Mesenchymal stem cell (in vitro differentiated cells and primary cell): ENCODE measurements at regions not wholly inside any gene's neighbourhood (a gene's known extent, or its start where the extent isn't known, plus 50 kb on each side); places are given as distances from the start of the nearest gene placed in this dataset.

Source experiments
- DNase-seq: peaks from one replicate; pipeline ENCODE4 v3.0.0-alpha.2; 2013
- H2AFZ ChIP-seq: one replicate; pipeline ENCODE4 v1.6.1; 2013; ENCODE audit warnings: low read depth, mild to moderate bottlenecking, control low read depth, inconsistent platforms, low read length, moderate library complexity
- H2AK5ac ChIP-seq: 2 replicates; pipeline ENCODE4 v1.6.1; 2013; ENCODE audit warnings: low read length, moderate library complexity, mild to moderate bottlenecking, inconsistent platforms; ENCODE audit not compliant: severe bottlenecking
- H2BK120ac ChIP-seq: one replicate; pipeline ENCODE4 v1.6.1; 2013; ENCODE audit warnings: low read depth, mild to moderate bottlenecking, inconsistent platforms, low read length, moderate library complexity
- H2BK12ac ChIP-seq, 2 experiments: one replicate each; pipeline ENCODE4 v1.6.1; 2013; ENCODE audit warnings: inconsistent platforms in 2 of 2, low read length in 2 of 2, mild to moderate bottlenecking in 2 of 2, moderate library complexity in 2 of 2, control low read depth in 1 of 2
- H2BK15ac ChIP-seq: one replicate; pipeline ENCODE4 v1.6.1; 2013; ENCODE audit warnings: mild to moderate bottlenecking, low read depth, inconsistent platforms; ENCODE audit not compliant: poor library complexity, severe bottlenecking
- H2BK5ac ChIP-seq: 2 replicates; pipeline ENCODE4 v1.6.1; 2013; ENCODE audit warnings: low read depth, mild to moderate bottlenecking, low read length, control low read depth, inconsistent platforms; ENCODE audit not compliant: poor library complexity, severe bottlenecking
- H3K14ac ChIP-seq, 2 experiments: one replicate each; pipeline ENCODE4 v1.6.1; 2013; ENCODE audit warnings: inconsistent platforms in 2 of 2, low read length in 2 of 2, control low read depth in 1 of 2, mild to moderate bottlenecking in 1 of 2, moderate library complexity in 1 of 2
- H3K18ac ChIP-seq, 2 experiments: one replicate each; pipeline ENCODE4 v1.6.1; 2013; ENCODE audit warnings: inconsistent platforms in 2 of 2, low read length in 2 of 2, control low read depth in 1 of 2, low read depth in 1 of 2, mild to moderate bottlenecking in 1 of 2
- H3K23ac ChIP-seq, 2 experiments: one replicate each; pipeline ENCODE4 v1.6.1; 2013; ENCODE audit warnings: inconsistent platforms in 2 of 2, low read length in 2 of 2, mild to moderate bottlenecking in 2 of 2, moderate library complexity in 2 of 2, control low read depth in 1 of 2
- H3K27ac ChIP-seq: 2 replicates; pipeline ENCODE4 v1.5.1; 2013; ENCODE audit warnings: mild to moderate bottlenecking, moderate library complexity, low read length, control low read depth, inconsistent platforms; ENCODE audit not compliant: poor library complexity, severe bottlenecking
- H3K27me3 ChIP-seq, 2 experiments: 2 replicates each; pipeline versions ENCODE4 v1.6.1 to v1.7.0; 2013; ENCODE audit warnings: low read length in 2 of 2, mild to moderate bottlenecking in 2 of 2, moderate library complexity in 2 of 2, control low read depth in 1 of 2, inconsistent platforms in 1 of 2; ENCODE audit not compliant: control insufficient read depth in 1 of 2, insufficient read depth in 1 of 2
- H3K36me3 ChIP-seq, 2 experiments: 2 replicates each; pipeline versions ENCODE4 v1.6.1 to v1.7.0; 2013; ENCODE audit warnings: low read length in 2 of 2, control low read depth in 1 of 2, inconsistent platforms in 1 of 2, low read depth in 1 of 2, mild to moderate bottlenecking in 1 of 2; ENCODE audit not compliant: insufficient read depth in 2 of 2, control insufficient read depth in 1 of 2
- H3K4ac ChIP-seq, 2 experiments: one replicate each; pipeline ENCODE4 v1.6.1; 2013; ENCODE audit warnings: inconsistent platforms in 2 of 2, low read length in 2 of 2, mild to moderate bottlenecking in 2 of 2, moderate library complexity in 2 of 2, control low read depth in 1 of 2, low read depth in 1 of 2
- H3K4me1 ChIP-seq: 2 replicates; pipeline ENCODE4 v1.6.1; 2013; ENCODE audit warnings: low read depth, low read length, control low read depth; ENCODE audit not compliant: control insufficient read depth, insufficient read depth
- H3K4me2 ChIP-seq: 2 replicates; pipeline ENCODE4 v1.6.1; 2013; ENCODE audit warnings: low read length, mild to moderate bottlenecking, inconsistent platforms; ENCODE audit not compliant: poor library complexity, severe bottlenecking
- H3K4me3 ChIP-seq, 2 experiments: 2 replicates each; pipeline versions ENCODE4 v1.5.1 to v1.7.0; 2013; ENCODE audit warnings: low read length in 2 of 2, mild to moderate bottlenecking in 2 of 2, control low read depth in 1 of 2, low read depth in 1 of 2; ENCODE audit not compliant: insufficient read depth in 1 of 2
- H3K79me1 ChIP-seq: replicated peaks from 2 replicates; pipeline ENCODE4 v1.6.1; 2013; ENCODE audit warnings: mild to moderate bottlenecking, control low read depth, low read length, inconsistent platforms; ENCODE audit not compliant: poor library complexity, severe bottlenecking
- H3K9ac ChIP-seq: 2 replicates; pipeline ENCODE4 v1.7.0; 2013; ENCODE audit warnings: mild to moderate bottlenecking, low read length, moderate library complexity
- H3K9me3 ChIP-seq: 2 replicates; pipeline ENCODE4 v1.7.0; 2013; ENCODE audit warnings: mild to moderate bottlenecking, low read length; ENCODE audit not compliant: control insufficient read depth
- H4K8ac ChIP-seq: one replicate; pipeline ENCODE4 v1.6.1; 2013; ENCODE audit warnings: inconsistent platforms, mild to moderate bottlenecking, low read length, moderate library complexity
- H4K91ac ChIP-seq: one replicate; pipeline ENCODE4 v1.6.1; 2013; ENCODE audit warnings: mild to moderate bottlenecking, low read length, inconsistent platforms
- WGBS: methylation state at CpG from one replicate; pipeline ENCODE4 v1.1.7; 2013; ENCODE audit warnings: mixed read lengths; 5-methylcytosine and 5-hydroxymethylcytosine counted together

- no peak overlapping the region for H3K4me2 ChIP-seq
- no peak overlapping the region for H2BK5ac ChIP-seq
- no peak overlapping the region for H3K18ac ChIP-seq
- no peak overlapping the region for H3K4me3 ChIP-seq
- no peaks in the 10 kb centered on the region for H3K9me3 ChIP-seq
- H3K36me3 ChIP-seq = no peaks in the 10 kb centered on the region
- 95% methylated on average over 4 of the region's 6 CpGs for whole genome bisulfite sequencing
- no peak overlapping the region for H3K4ac ChIP-seq
- no peak overlapping the region for H2AK5ac ChIP-seq
- no peaks in the 10 kb centered on the region for H3K4me1 ChIP-seq
- H2BK12ac ChIP-seq = no peak overlapping the region
- no peak overlapping the region for H3K14ac ChIP-seq
- no peak for DNase-seq
- H3K27ac ChIP-seq = no peak overlapping the region
- H3K27me3 ChIP-seq = no peaks in the 10 kb centered on the region
- H2BK120ac ChIP-seq = no peak overlapping the region
- no peak overlapping the region for H3K23ac ChIP-seq
- no peak overlapping the region for H4K8ac ChIP-seq
- H3K79me1 ChIP-seq = no peaks in the 10 kb centered on the region
- no peak overlapping the region for H2BK15ac ChIP-seq
- H3K9ac ChIP-seq = no peak overlapping the region
- no peak overlapping the region for H4K91ac ChIP-seq
- H2AFZ ChIP-seq = no peak overlapping the region
Observed at GRCh38 chr6:63410435-63411426, 90.9 kb upstream of the LGSN start.

DNA sequence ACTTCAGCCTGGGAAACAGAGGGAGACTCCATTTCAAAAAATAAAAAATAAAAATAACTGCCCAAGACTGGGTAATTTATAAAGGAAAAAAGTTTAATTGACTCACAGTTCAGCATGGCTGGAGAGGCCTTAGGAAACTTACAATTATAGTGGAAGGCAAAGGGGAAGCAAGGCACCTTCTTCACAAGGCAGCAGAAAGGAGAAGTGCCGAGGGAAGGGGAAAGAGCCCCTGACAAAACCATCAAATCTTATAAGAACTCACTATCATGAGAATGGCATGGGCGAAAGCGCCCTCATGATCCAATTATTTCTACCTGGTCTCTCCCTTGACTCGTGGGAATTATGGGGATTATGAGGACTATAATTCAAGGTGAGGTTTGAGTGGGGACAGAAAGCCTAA is 95.5 kb upstream of the LGSN start:
- H3K4me3 ChIP-seq = no peak overlapping the region
- H3K4me2 ChIP-seq = no peak overlapping the region
- H3K79me1 ChIP-seq = no peaks in the 10 kb centered on the region
- H2AFZ ChIP-seq = no peak overlapping the region
- H2BK15ac ChIP-seq = no peak overlapping the region
- no peak overlapping the region for H3K4ac ChIP-seq
- no peak overlapping the region for H3K9ac ChIP-seq
- H4K91ac ChIP-seq = no peak overlapping the region
- H2AK5ac ChIP-seq = no peak overlapping the region
- no peak overlapping the region for H2BK5ac ChIP-seq
- H2BK12ac ChIP-seq = no peak overlapping the region
- H3K18ac ChIP-seq = no peak overlapping the region
- WGBS = no CpG with 5 or more reads among the region's 4 CpGs
- H2BK120ac ChIP-seq = no peak overlapping the region
- no peak overlapping the region for H3K14ac ChIP-seq
- DNase-seq = no peak
- no peak overlapping the region for H3K23ac ChIP-seq
- no peaks in the 10 kb centered on the region for H3K9me3 ChIP-seq
- no peak overlapping the region for H3K27ac ChIP-seq
- no peaks in the 10 kb centered on the region for H3K36me3 ChIP-seq
- no peaks in the 10 kb centered on the region for H3K4me1 ChIP-seq
- no peaks in the 10 kb centered on the region for H3K27me3 ChIP-seq
- no peak overlapping the region for H4K8ac ChIP-seq

DNA sequence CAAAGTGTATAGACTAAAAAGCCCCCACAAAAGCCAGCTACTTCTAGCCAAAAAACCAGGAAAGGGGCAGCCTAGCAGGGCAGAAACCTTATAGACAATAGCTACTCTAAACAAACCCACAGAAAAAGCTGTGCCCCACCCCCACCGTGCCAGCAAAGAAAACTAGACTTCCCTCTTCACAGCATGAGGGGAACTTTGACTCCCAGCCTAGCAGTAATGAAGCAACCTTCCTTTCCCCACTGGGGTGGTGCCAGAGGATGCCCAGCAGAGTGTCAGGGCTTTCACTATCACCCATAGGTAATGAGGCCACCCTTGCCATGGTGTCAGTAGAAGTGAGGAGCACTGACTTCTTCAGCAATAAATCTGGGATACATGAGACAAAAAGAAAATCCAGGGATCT is 99.0 kb upstream of the LGSN start:
- WGBS = 48% methylated on average over 1 of the region's 1 CpG
- Histone ChIP-seq H3K27ac (no peak overlapping the region), H3K36me3 (no peaks in the 10 kb centered on the region)

DNA sequence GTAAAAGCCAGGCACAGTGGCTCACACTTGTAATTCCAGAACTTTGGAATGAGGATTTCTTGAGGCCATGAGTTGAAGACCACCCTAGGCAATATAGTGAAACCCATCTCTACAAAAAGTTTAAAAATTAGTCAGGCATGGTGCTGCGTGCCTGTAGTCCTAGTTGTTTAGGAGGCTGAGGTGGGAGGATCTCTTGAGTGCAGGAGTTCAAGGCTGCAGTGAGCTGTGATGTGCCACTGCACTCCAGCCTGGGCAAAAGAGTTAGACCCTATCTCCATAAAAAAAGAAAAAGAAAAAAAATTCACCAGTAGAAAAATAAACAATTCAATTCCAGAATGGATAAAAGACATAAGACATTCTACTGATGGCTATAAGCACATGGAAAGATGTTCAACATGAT is 104.9 kb upstream of the LGSN start:
- Histone ChIP-seq H3K79me1 (no peaks in the 10 kb centered on the region), H2BK5ac (no peak overlapping the region), H3K18ac (no peak overlapping the region), H4K91ac (no peak overlapping the region), H3K4ac (no peak overlapping the region), H4K8ac (no peak overlapping the region), H3K9ac (no peak overlapping the region), H3K14ac (no peak overlapping the region), H3K36me3 (no peaks in the 10 kb centered on the region), H3K27ac (no peak overlapping the region), H3K9me3 (peaks cover 5% of the 10 kb centered on the region), H3K27me3 (no peaks in the 10 kb centered on the region), H3K4me2 (no peak overlapping the region), H2BK12ac (no peak overlapping the region), H3K4me1 (no peaks in the 10 kb centered on the region), H3K4me3 (no peak overlapping the region), H2BK15ac (no peak overlapping the region), H2BK120ac (no peak overlapping the region), H3K23ac (no peak overlapping the region), H2AFZ (no peak overlapping the region), H2AK5ac (no peak overlapping the region)
- no CpG with 5 or more reads among the region's 1 CpG for WGBS
- no peak for DNase-seq

More for the DNA sequence above, 99.0 kb upstream of the LGSN start:
- DNase-seq = no peak
- Histone ChIP-seq H3K4me1 (no peaks in the 10 kb centered on the region), H3K4me3 (no peak overlapping the region), H3K9me3 (peaks cover 5% of the 10 kb centered on the region), H2BK120ac (no peak overlapping the region), H3K18ac (no peak overlapping the region), H2BK12ac (no peak overlapping the region), H3K79me1 (no peaks in the 10 kb centered on the region), H4K91ac (no peak overlapping the region), H4K8ac (no peak overlapping the region), H3K14ac (no peak overlapping the region), H2AK5ac (no peak overlapping the region), H3K4ac (no peak overlapping the region), H3K9ac (no peak overlapping the region), H2BK5ac (no peak overlapping the region), H2AFZ (no peak overlapping the region), H3K4me2 (no peak overlapping the region), H3K27me3 (no peaks in the 10 kb centered on the region), H2BK15ac (no peak overlapping the region), H3K23ac (no peak overlapping the region)
